A673 (cell line): ENCODE measurements at regions not wholly inside any gene's neighbourhood (a gene's known extent, or its start where the extent isn't known, plus 50 kb on each side); places are given as distances from the start of the nearest gene placed in this dataset.

Experiments used
- BruUV-seq: library from RNA; stranded (reverse); fragments of 400-500 nt; replicated peaks from 2 replicates; lab custom pipeline; 2021; lab: Mats Ljungman, UMichigan
- CTCF ChIA-PET: fragments of 300-600 bp; sonication (Branson Sonifier 250); formaldehyde crosslinking; loops from one replicate; lab custom pipeline; 2022; ENCODE audit warnings: antibody characterized with exemption; lab: Charles Lee
- POLR2A ChIA-PET: fragments of 300-600 bp; sonication (Branson Sonifier 250); formaldehyde crosslinking; loops from one replicate; lab custom pipeline; 2022; ENCODE audit warnings: antibody characterized with exemption; ENCODE audit not compliant: low non-redundant PET; lab: Charles Lee
- DNase-seq: peaks from one replicate; pipeline ENCODE4 v3.0.0-alpha.2; 2015; ENCODE audit warnings: low spot score
- H3K27ac ChIP-seq: fragments of 200-600 bp; sonication (generic); 2 replicates; pipeline ENCODE4 v1.5.1; 2016; ENCODE audit warnings: mixed run types, low read depth, mild to moderate bottlenecking, mixed read lengths, antibody characterized with exemption, low read length; ENCODE audit not compliant: poor library complexity, severe bottlenecking
- H3K27me3 ChIP-seq: fragments of 200-600 bp; sonication (generic); replicated peaks from 2 replicates; pipeline ENCODE4 v1.6.1; 2017; ENCODE audit warnings: mixed run types, low read depth, mild to moderate bottlenecking, mixed read lengths, antibody characterized with exemption, low read length; ENCODE audit not compliant: insufficient read depth, poor library complexity
- H3K36me3 ChIP-seq: fragments of 200-600 bp; sonication (generic); 2 replicates; pipeline ENCODE4 v1.6.1; 2016; ENCODE audit warnings: mixed run types, mild to moderate bottlenecking, mixed read lengths, antibody characterized with exemption, low read length; ENCODE audit not compliant: insufficient read depth, poor library complexity, severe bottlenecking
- H3K4me1 ChIP-seq: fragments of 200-600 bp; sonication (generic); 2 replicates; pipeline ENCODE4 v1.6.1; 2017; ENCODE audit warnings: mixed run types, mild to moderate bottlenecking, mixed read lengths, antibody characterized with exemption, low read length; ENCODE audit not compliant: insufficient read depth, poor library complexity, severe bottlenecking
- H3K4me3 ChIP-seq: fragments of 200-600 bp; sonication (generic); 2 replicates; pipeline ENCODE4 v1.5.1; 2016; ENCODE audit warnings: low read depth, mixed run types, mild to moderate bottlenecking, mixed read lengths, low read length; ENCODE audit not compliant: poor library complexity, severe bottlenecking
- H3K9me3 ChIP-seq: fragments of 200-600 bp; sonication (generic); 2 replicates; pipeline ENCODE4 v1.6.1; 2016; ENCODE audit warnings: mixed run types, low read depth, mild to moderate bottlenecking, mixed read lengths, antibody characterized with exemption, low read length; ENCODE audit not compliant: poor library complexity, severe bottlenecking
- CTCF ChIP-seq: fragments of 300-800, 200-600 bp; sonication (generic); conservative IDR thresholded peaks from 2 replicates; pipeline ENCODE4 v1.5.1; 2017; ENCODE audit warnings: low read depth, mild to moderate bottlenecking, antibody characterized with exemption, low read length, moderate library complexity, mixed read lengths
- EZH2 ChIP-seq: fragments of 200-600 bp; sonication (generic); IDR thresholded peaks from 2 replicates; pipeline ENCODE4 v1.6.1; 2017; ENCODE audit warnings: borderline replicate concordance, low read depth, mild to moderate bottlenecking, mixed read lengths, antibody characterized with exemption, low read length; ENCODE audit not compliant: poor library complexity, severe bottlenecking
- intact Hi-C: fragments of 100-400 bp; cut with micrococcal nuclease; formaldehyde crosslinking; loops from one replicate; pipeline ENCODE4 v1.10.0; 2022; ENCODE audit not compliant: unreplicated experiment

GRCh38 chr5:96572864-96573512 lies 89.2 kb upstream of the CAST start:
- intact Hi-C loops: no loop called here
- TF ChIP-seq EZH2 (no peak), CTCF (no peak)
- H3K4me3 ChIP-seq: no peak overlapping the region
- DNase-seq: no peak
- H3K27me3 ChIP-seq: no peaks in the 10 kb centered on the region
- no TSS peak for BruUV-seq
- no peaks in the 10 kb centered on the region for H3K9me3 ChIP-seq
- H3K4me1 ChIP-seq: peaks cover 21% of the 10 kb centered on the region
- ChIA-PET CTCF (no interaction called here), POLR2A (no interaction called here)
- H3K27ac ChIP-seq: no peak overlapping the region
- H3K36me3 ChIP-seq: no peaks in the 10 kb centered on the region

GRCh38 chr5:96573513-96573894 lies 88.7 kb upstream of the CAST start:
- ChIA-PET POLR2A (no interaction called here), CTCF (no interaction called here)
- intact Hi-C loops: no loop called here
- Histone ChIP-seq H3K4me1 (peaks cover 16% of the 10 kb centered on the region), H3K9me3 (no peaks in the 10 kb centered on the region), H3K36me3 (no peaks in the 10 kb centered on the region), H3K27me3 (no peaks in the 10 kb centered on the region), H3K27ac (no peak overlapping the region), H3K4me3 (no peak overlapping the region)
- no peak for DNase-seq
- BruUV-seq: no TSS peak
- TF ChIP-seq EZH2 (no peak), CTCF (no peak)

- POLR2A ChIA-PET: no interaction called here
- H3K4me3 ChIP-seq: no peak overlapping the region
- H3K4me1 ChIP-seq: peaks cover 4% of the 10 kb centered on the region
- H3K36me3 ChIP-seq: no peaks in the 10 kb centered on the region
- TF ChIP-seq EZH2 (no peak), CTCF (no peak)
- no peak for DNase-seq
- H3K27ac ChIP-seq: no peak overlapping the region
- intact Hi-C loops: no loop called here
- BruUV-seq: no TSS peak
- CTCF ChIA-PET: no interaction called here
- no peaks in the 10 kb centered on the region for H3K27me3 ChIP-seq
- H3K9me3 ChIP-seq: no peaks in the 10 kb centered on the region
Measured at GRCh38 chr5:96576876-96577275, 85.3 kb upstream of the CAST start.
